SU-DHL-6 (cell line): ENCODE measurements at regions not wholly inside any gene's neighbourhood (a gene's known extent, or its start where the extent isn't known, plus 50 kb on each side); places are given as distances from the start of the nearest gene placed in this dataset.

Experiments used
- H2AFZ ChIP-seq: fragments of 200-600 bp; sonication (generic); 2 replicates; pipeline ENCODE4 v1.6.1; 2014; ENCODE audit warnings: low read depth, mild to moderate bottlenecking, moderate library complexity, mixed read lengths, antibody characterized with exemption, low read length; ENCODE audit not compliant: severe bottlenecking
- H3F3A ChIP-seq: fragments of 200-600 bp; shearing (Covaris generic); 2 replicates; pipeline ENCODE4 v1.6.0; 2016; ENCODE audit warnings: antibody characterized with exemption, mild to moderate bottlenecking; ENCODE audit not compliant: insufficient read depth
- H3K27ac ChIP-seq: fragments of 200-600 bp; sonication (generic); 2 replicates; pipeline ENCODE4 v1.5.1; 2016; ENCODE audit warnings: low read depth, mild to moderate bottlenecking, low read length, moderate library complexity, mixed read lengths
- H3K27me3 ChIP-seq: fragments of 200-600 bp; sonication (generic), shearing (Covaris generic); 2 replicates; pipeline ENCODE4 v1.6.0; 2014; ENCODE audit warnings: mild to moderate bottlenecking, low read length
- H3K36me3 ChIP-seq: fragments of 200-600 bp; sonication (generic); 2 replicates; pipeline ENCODE4 v1.6.1; 2014; ENCODE audit warnings: mild to moderate bottlenecking, low read length, mixed read lengths
- H3K4me2 ChIP-seq: fragments of 300-600, 200-600 bp; shearing (Covaris generic), sonication (generic); 2 replicates; pipeline ENCODE4 v1.6.0; 2014; ENCODE audit warnings: low read length, low read depth, mild to moderate bottlenecking; ENCODE audit not compliant: poor library complexity, severe bottlenecking
- H3K4me3 ChIP-seq: fragments of 200-600 bp; sonication (generic); 2 replicates; pipeline ENCODE4 v1.5.1; 2014; ENCODE audit warnings: antibody characterized with exemption, low read length, mild to moderate bottlenecking, mixed read lengths; ENCODE audit not compliant: insufficient read depth, poor library complexity, severe bottlenecking
- H3K79me2 ChIP-seq: fragments of 200-600 bp; sonication (generic); 2 replicates; pipeline ENCODE4 v1.6.1; 2014; ENCODE audit warnings: mild to moderate bottlenecking, low read length, moderate library complexity; ENCODE audit not compliant: insufficient read depth
- H3K9ac ChIP-seq: fragments of 200-600 bp; sonication (generic); 2 replicates; pipeline ENCODE4 v1.7.0; 2014; ENCODE audit warnings: mild to moderate bottlenecking, low read length
- H3K9me2 ChIP-seq: fragments of 200-600 bp; sonication (generic); replicated peaks from 2 replicates; pipeline ENCODE4 v1.6.1; 2014; ENCODE audit warnings: low read length; ENCODE audit not compliant: insufficient read depth
- H3K9me3 ChIP-seq: fragments of 200-600 bp; sonication (generic); 2 replicates; pipeline ENCODE4 v1.6.1; 2014; ENCODE audit warnings: low read length, mixed read lengths; ENCODE audit not compliant: insufficient read depth
- H4K20me1 ChIP-seq: fragments of 200-600 bp; sonication (generic); 2 replicates; pipeline ENCODE4 v1.6.1; 2014; ENCODE audit warnings: low read depth, mild to moderate bottlenecking, antibody characterized with exemption, low read length, moderate library complexity, mixed read lengths
- CTCF ChIP-seq: fragments of 200-600 bp; sonication (generic); IDR thresholded peaks from one replicate; pipeline ENCODE4 v1.5.1; 2017; ENCODE audit warnings: antibody characterized with exemption, mild to moderate bottlenecking, low read length, moderate library complexity; ENCODE audit not compliant: insufficient read depth, poor library complexity, severe bottlenecking
- EZH2phosphoT487 ChIP-seq: fragments of 200-600 bp; sonication (generic), shearing (Covaris generic); conservative IDR thresholded peaks from 2 replicates; pipeline ENCODE4 v1.6.1; 2018; ENCODE audit warnings: mild to moderate bottlenecking, antibody characterized with exemption, low read length, moderate library complexity, mixed read lengths

- no peaks in the 10 kb centered on the region for H3F3A ChIP-seq
- no peaks in the 10 kb centered on the region for H3K9me3 ChIP-seq
- no peak for TF ChIP-seq CTCF
- no peak for TF ChIP-seq EZH2phosphoT487
- H3K36me3 ChIP-seq: no peaks in the 10 kb centered on the region
- H3K9ac ChIP-seq: no peak overlapping the region
- no peaks in the 10 kb centered on the region for H3K79me2 ChIP-seq
- H3K9me2 ChIP-seq: no peaks in the 10 kb centered on the region
- H3K27ac ChIP-seq: no peak overlapping the region
- H3K27me3 ChIP-seq: no peaks in the 10 kb centered on the region
- no peaks in the 10 kb centered on the region for H4K20me1 ChIP-seq
- H3K4me2 ChIP-seq: no peak overlapping the region
- H2AFZ ChIP-seq: no peak overlapping the region
- no peak overlapping the region for H3K4me3 ChIP-seq
These were observed 138.0 kb upstream of the C9orf72 start for GRCh38 chr9:27711241-27711640.

DNA sequence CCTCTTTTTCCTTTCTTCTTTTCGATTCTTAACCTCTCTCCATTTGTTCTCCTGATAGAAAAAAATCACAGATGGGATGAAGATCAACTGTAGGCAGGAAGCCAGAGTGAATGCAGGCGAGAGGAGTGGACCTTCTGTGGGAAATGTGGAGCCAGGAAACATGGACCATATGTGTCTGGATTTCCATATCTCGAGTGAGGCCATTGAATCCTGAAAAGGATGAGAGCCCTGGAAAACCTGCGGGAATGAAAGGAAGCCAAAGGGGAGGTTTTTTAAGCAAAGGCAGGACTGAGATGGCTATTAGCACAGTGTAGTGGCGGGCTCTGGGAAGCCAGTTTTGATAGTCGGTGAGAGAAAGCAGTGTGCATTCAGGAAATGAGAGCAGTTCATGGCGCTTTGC is 139.5 kb upstream of the C9orf72 start:
- H3K27ac ChIP-seq: no peak overlapping the region
- TF ChIP-seq CTCF (no peak), EZH2phosphoT487 (no peak)

GRCh38 chr9:27714388-27714787 is 141.1 kb upstream of the C9orf72 start:
- no peak overlapping the region for H3K4me2 ChIP-seq
- H3K27ac ChIP-seq: no peak overlapping the region
- H3K4me3 ChIP-seq: no peak overlapping the region
- no peak overlapping the region for H2AFZ ChIP-seq
- no peak for TF ChIP-seq CTCF
- no peak for TF ChIP-seq EZH2phosphoT487
- no peaks in the 10 kb centered on the region for H4K20me1 ChIP-seq
- no peaks in the 10 kb centered on the region for H3K9me3 ChIP-seq
- no peaks in the 10 kb centered on the region for H3K79me2 ChIP-seq
- no peak overlapping the region for H3K9ac ChIP-seq
- H3K36me3 ChIP-seq: no peaks in the 10 kb centered on the region
- no peaks in the 10 kb centered on the region for H3K27me3 ChIP-seq
- no peaks in the 10 kb centered on the region for H3K9me2 ChIP-seq
- no peaks in the 10 kb centered on the region for H3F3A ChIP-seq

More for the DNA sequence above, 139.5 kb upstream of the C9orf72 start:
- H3K36me3 ChIP-seq: no peaks in the 10 kb centered on the region
- H2AFZ ChIP-seq: no peak overlapping the region
- no peaks in the 10 kb centered on the region for H3K9me3 ChIP-seq
- no peaks in the 10 kb centered on the region for H3K27me3 ChIP-seq
- no peaks in the 10 kb centered on the region for H3K9me2 ChIP-seq
- H4K20me1 ChIP-seq: no peaks in the 10 kb centered on the region
- H3K9ac ChIP-seq: no peak overlapping the region
- no peaks in the 10 kb centered on the region for H3K79me2 ChIP-seq
- no peak overlapping the region for H3K4me3 ChIP-seq
- no peak overlapping the region for H3K4me2 ChIP-seq
- H3F3A ChIP-seq: no peaks in the 10 kb centered on the region

- Histone ChIP-seq H3K36me3 (no peaks in the 10 kb centered on the region), H4K20me1 (no peaks in the 10 kb centered on the region), H3K4me3 (no peak overlapping the region), H3K27me3 (no peaks in the 10 kb centered on the region), H3K4me2 (no peak overlapping the region), H3K79me2 (no peaks in the 10 kb centered on the region), H3K9ac (no peak overlapping the region), H3K27ac (no peak overlapping the region), H3F3A (no peaks in the 10 kb centered on the region), H3K9me3 (no peaks in the 10 kb centered on the region), H2AFZ (no peak overlapping the region), H3K9me2 (no peaks in the 10 kb centered on the region)
- no peak for TF ChIP-seq EZH2phosphoT487
- no peak for TF ChIP-seq CTCF
These were observed 142.4 kb upstream of the C9orf72 start for GRCh38 chr9:27715651-27716050.
